Activated CD8-positive, alpha-beta T cell treated with anti-CD3 and anti-CD28 coated beads, Interleukin-2, amount 10 ng/mL, durations not matched to agents 7 days and 5 days (primary cell): ENCODE measurements at regions not wholly inside any gene's neighbourhood (a gene's known extent, or its start where the extent isn't known, plus 50 kb on each side); places are given as distances from the start of the nearest gene placed in this dataset. TPM values are rescaled to one million over a fixed set of nuclear protein-coding genes. Genes with fewer than 3 reads are reported as not detected.

ENCODE experiments used
- microRNA-seq: library from miRNA; unstranded; fragments of <30 nt; microRNA quantifications from one replicate; pipeline ENCODE4 v1.2.0, GENCODE V29; 2022

Small RNAs in the stretch of these regions (microRNA-seq; reads per million reads assigned to microRNA genes)
- gene MIR548AJ1: not detected
